NCI-H226 (cell line): ENCODE measurements at regions not wholly inside any gene's neighbourhood (a gene's known extent, or its start where the extent isn't known, plus 50 kb on each side); places are given as distances from the start of the nearest gene placed in this dataset.
"Not testable (repeated sequence)": the region's sequence is repeated elsewhere in the genome, so short reads cannot be mapped to it uniquely, and the experiment has no call there.

ENCODE experiments used
- DNase-seq: peaks from one replicate; pipeline ENCODE4 v3.0.0-alpha.2; 2015

DNA sequence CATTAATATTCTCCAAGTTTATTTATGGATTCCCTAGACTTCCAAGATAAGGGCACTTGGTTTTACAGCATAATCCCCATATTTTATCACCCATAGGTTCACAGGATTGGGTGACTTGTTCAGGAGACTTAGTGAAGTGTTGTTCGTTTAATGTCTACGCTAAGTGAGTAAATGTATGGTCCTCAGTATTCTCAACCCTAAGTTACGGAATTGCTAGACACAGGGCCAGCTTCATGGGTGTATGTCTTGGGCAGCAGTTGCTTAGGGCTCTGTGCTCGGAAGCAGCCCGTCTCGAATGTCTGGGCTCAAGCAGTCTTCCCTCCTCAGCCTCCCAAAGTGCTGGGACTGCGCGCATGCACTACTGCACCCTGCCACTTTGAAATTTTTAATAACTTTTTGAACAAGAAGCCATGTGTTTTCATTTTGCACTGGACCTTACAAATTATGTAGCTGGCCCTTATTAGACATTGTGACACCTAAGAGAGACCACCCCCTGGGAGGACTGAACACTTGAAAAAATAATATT lies 91.5 kb upstream of the ZNF217 start:
- no peak for DNase-seq

DNA sequence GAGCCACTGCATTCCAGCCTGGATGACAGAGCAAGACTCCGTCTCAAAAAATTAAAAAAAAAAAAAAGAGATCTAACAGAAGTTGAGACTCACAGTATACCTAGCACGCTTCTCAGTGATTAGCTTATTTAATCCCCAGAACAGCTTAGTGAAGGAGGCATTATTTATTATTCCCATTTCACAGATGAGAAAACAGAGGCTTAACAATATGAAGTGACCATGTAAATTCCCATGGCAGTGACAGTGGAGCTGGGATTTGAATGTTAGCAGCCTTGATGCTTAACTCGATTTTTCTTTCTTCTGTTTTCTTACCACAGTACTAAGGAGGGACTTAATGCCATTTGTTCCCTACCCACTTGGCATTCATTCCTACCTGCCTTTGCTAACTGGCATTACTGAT lies 89.9 kb upstream of the ZNF217 start:
- no peak for DNase-seq

DNA sequence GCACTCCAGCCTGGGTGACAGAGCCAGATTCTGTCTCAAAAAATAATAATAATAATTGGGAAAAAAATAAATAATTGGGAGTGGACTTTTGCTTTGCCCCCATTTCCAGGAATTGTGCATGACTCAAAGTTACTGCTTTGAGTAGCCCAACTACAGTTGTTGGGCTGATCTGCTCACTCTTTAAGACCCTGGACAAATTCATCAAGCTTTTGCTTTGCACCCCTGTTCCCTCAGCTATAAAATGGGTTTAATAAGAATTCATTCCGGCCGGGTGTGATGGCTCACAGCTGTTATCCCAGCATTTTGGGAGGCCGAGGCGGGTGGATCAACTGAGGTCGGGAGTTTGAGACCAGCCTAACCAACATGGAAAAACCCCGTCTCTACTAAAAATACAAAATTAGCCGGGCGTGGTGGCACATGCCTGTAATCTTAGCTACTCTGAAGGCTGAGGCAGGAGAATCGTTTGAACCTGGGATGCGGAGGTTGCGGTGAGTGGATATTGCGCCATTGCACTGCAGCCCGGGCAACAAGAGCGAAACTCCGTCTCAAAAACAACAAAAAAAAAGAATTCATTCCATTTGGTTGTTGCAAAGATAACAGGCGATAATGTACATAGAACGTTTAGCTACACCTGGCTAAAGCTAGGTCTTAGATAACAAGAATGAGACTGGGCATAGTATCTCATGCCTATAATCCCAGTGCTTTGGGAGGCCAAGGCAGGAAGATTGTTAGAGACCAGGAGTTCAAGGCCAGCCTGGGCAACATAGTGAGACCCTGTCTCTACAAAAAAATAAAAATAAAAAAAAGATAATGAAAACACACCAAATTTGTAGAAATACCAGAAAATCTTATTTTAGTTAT lies 87.9 kb upstream of the ZNF217 start:
- no peak for DNase-seq

DNA sequence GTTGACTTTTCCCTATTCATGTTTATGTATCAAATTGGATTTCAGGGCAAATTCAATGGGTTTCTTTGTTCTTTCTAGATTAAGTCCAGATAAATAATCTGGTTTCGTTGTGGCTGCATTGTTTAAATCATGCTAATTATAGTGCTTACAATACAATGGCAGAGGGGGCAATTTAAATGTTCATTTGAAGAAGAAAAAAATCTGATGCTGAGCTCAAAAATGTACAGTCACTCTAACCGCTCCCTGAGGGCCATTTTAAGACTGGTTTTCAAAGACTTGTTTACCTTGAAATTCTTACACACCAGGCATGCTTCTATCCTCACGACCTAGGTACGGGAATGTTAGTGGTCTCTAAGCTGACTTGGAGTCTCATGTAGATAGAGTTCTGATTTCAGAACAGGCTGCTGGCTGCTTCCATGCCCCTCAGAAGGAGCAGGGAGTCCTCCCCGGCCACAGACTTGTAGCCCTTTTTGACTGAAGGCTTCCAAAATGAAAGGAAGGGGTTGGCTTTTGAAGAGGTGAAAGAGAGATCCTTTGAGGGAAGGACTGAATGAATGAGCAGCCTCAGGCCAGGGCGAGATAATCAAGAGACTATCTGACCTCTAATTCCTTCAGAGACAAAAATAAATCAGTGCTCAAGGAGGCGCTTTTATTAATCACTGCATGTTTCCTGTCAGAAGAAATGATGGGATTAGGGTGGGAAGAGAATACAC lies 86.1 kb upstream of the ZNF217 start:
- DNase-seq = no peak

- no peak for DNase-seq
Observed at GRCh38 chr20:53678990-53679596, 85.5 kb upstream of the ZNF217 start.

GRCh38 chr20:53678315-53678989 lies 84.8 kb upstream of the ZNF217 start:
- no peak for DNase-seq

GRCh38 chr20:53677447-53678314 lies 84.0 kb upstream of the ZNF217 start:
- no peak for DNase-seq

GRCh38 chr20:53676987-53677386 lies 83.3 kb upstream of the ZNF217 start:
- no peak for DNase-seq

GRCh38 chr20:53676519-53676822 lies 82.8 kb upstream of the ZNF217 start:
- DNase-seq = no peak

- DNase-seq = no peak
Observed at GRCh38 chr20:53672484-53673129, 79.0 kb upstream of the ZNF217 start.

DNA sequence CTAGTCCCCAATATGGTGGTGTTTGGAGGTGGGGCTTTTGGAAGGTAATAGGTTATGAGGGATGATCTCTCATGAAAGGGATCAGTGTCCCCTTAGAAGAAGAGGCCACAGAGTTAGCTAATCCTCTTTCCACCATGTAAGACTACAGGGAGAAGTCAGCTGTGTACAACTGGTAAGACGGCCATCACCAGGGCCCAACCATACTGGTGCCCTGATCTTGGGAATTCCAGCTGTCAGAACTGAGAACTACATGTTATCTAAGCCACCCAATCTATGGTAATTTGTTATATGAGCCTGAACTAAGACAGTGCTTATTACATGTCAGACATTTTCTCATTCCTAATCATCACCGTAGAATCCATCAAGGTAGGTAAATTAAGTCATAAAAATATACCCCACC lies 77.7 kb upstream of the ZNF217 start:
- DNase-seq = no peak

DNA sequence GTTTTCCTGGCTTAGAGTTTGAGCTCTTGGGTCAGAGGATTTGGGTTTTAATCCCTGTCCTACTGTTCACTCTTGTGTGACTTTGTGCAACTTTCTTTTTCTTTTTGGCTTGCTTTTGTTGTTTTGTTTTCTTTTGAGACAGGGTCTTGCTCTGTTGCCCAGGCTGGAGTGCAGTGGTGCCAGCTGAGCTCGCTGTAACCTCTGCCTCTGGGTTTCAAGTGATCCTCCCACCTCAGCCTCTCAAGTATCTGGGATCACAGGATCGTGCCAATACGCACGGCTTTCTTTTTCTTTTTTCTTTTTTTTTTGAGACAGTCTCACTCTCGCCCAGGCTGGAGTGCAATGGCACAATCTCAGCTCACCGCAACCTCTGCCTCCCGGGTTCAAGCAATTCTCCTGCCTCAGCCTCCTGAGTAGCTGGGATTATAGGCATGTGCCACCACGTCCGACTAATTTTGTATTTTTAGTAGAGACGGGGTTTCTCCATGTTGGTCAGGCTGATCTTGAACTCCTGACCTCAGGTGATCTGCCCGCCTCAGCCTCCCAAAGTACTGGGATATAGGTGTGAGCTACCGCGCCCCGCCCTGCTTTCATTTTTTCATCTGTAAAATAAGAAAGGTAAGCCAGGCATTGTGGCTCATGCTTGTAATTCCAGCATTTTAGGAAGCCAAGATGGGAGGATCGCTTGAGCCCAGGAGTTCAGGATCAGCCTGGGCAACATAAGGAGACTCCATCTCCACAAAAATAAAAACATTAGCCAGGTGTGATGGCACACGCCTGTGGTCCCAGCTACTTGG lies 76.1 kb upstream of the ZNF217 start:
- not testable (repeated sequence) for DNase-seq

DNA sequence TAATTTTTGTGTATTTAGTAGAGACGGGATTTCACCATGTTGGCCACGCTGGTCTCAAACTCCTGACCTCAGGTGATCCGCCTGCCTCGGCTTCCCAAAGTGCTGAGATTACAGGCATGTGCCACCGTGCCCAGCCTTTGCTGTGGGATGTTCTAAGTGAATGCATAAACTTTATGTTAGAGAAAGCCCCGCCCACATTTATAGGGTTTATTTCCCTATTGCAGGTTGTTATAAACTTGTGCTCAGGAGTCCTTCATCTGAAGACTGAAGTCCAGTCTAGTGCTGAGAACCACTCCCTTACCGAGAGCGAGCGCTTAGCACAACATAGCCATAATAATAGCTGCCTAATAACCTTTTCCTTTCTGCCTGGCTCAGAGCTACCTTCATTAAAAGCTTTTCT lies 75.4 kb upstream of the ZNF217 start:
- DNase-seq = no peak

GRCh38 chr20:53666144-53666543 lies 72.5 kb upstream of the ZNF217 start:
- no peak for DNase-seq

- no peak for DNase-seq
Observed at GRCh38 chr20:53664121-53664520, 70.5 kb upstream of the ZNF217 start.

- DNase-seq = not testable (repeated sequence)
Observed at GRCh38 chr20:53663521-53663920, 69.9 kb upstream of the ZNF217 start.

DNA sequence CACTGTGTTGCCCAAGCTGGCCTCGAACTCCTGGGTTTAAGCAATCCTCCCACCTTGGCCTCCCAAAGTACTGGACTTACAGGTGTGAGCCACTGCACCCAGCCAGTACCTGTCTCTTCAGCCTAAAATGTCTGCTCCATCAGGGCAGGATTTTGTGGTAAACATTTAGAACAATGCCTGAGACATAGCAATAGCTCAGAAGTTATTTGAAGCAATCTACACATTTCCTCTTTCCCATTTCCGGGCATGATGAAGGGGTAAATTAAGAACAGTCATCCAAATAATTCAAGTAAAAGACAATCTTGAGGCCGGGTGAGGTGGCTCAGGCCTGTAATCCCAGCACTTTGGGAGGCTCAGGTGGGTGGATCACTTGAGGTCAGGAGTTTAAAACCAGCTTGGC lies 69.0 kb upstream of the ZNF217 start:
- DNase-seq = no peak

GRCh38 chr20:53660947-53661381 lies 67.3 kb upstream of the ZNF217 start:
- DNase-seq = no peak

GRCh38 chr20:53660078-53660909 lies 66.7 kb upstream of the ZNF217 start:
- no peak for DNase-seq

DNA sequence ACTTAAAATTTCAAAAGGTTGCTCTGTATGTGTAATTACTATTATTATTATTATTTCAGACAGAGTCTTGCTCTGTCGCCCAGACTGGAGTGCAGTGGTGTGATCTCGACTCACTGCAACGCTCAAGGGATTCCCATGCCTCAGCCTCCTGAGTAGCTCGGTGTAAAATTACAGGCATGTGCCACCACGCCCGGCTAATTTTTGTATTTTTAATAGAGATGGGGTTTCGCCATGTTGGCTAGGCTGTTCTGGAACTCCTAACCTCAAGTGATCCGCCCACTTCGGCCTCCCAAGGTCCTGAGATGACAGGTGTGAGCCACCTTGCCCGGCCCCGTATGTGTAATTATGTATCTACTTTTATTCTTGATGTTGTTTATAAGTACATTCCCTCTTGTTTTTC lies 65.3 kb upstream of the ZNF217 start:
- no peak for DNase-seq
